Tibial nerve (tissue), 4 donors: ENCODE measurements at regions not wholly inside any gene's neighbourhood (a gene's known extent, or its start where the extent isn't known, plus 50 kb on each side); places are given as distances from the start of the nearest gene placed in this dataset.

ENCODE experiments used
- CTCF ChIP-seq, 5 experiments: fragments of 200-600 bp in 3 of 5; fragments of 450-650 bp in 2 of 5; sonication (generic) in 3 of 5; IDR thresholded peaks; one replicate each; pipeline ENCODE4 v1.5.1; 2016 to 2019; ENCODE audit warnings: antibody characterized with exemption in 5 of 5, mild to moderate bottlenecking in 3 of 5, moderate library complexity in 2 of 5
- EP300 ChIP-seq, 2 donors: sonication (generic); formaldehyde crosslinking; IDR thresholded peaks; one replicate each; pipeline ENCODE4 v1.6.1; 2017; ENCODE audit warnings: antibody characterized with exemption in 2 of 2, mild to moderate bottlenecking in 1 of 2
- POLR2A ChIP-seq, 2 donors: fragments of 450-650 bp; IDR thresholded peaks; one replicate each; pipeline ENCODE4 v1.6.1; 2017; ENCODE audit warnings: antibody characterized with exemption in 2 of 2, mild to moderate bottlenecking in 2 of 2, moderate library complexity in 2 of 2

DNA sequence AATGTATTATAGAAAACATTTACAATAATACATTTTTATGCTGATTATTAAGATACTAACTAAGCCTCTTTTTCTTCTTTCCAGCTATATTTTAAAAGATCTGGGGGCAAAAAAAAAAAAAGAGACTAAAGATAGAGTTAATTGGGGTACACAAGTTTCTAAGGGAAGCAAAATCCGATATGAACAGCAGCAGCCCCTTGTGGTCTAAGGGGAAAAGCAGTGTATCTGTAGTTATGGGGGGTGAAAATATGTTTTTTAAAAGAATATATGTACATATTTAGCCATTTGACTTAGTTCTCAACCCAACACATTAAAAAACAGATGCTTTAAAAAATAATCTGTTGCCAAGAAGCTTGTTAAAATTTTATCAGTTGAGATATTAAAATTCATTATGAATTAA lies 134.3 kb upstream of the POU5F2 start:
- no peak for TF ChIP-seq CTCF (IDR thresholded peaks at IDR 0.05)
- TF ChIP-seq POLR2A (IDR thresholded peaks at IDR 0.05) = no peak
- no peak for TF ChIP-seq EP300 (IDR thresholded peaks at IDR 0.05)
